Choroid plexus epithelial cell (primary cell): ENCODE measurements at regions not wholly inside any gene's neighbourhood (a gene's known extent, or its start where the extent isn't known, plus 50 kb on each side); places are given as distances from the start of the nearest gene placed in this dataset.
A peak's percentile ranks its signal among the peaks of the same experiment; 100 is the strongest.

Source experiments
- DNase-seq: peaks from one replicate; pipeline ENCODE4 v3.0.0-alpha.2; 2010; ENCODE audit warnings: low read depth
- H3K4me3 ChIP-seq: 2 replicates; pipeline ENCODE4 v1.5.1; 2011; ENCODE audit warnings: low read depth, mild to moderate bottlenecking, control low read depth, low read length, moderate library complexity
- TF ChIP-seq, protein P1 (sequence below): conservative IDR thresholded peaks from 2 replicates; pipeline ENCODE4 v1.5.1; 2011; ENCODE audit warnings: low read depth, mild to moderate bottlenecking, control low read depth, inconsistent platforms, low read length, moderate library complexity

DNA sequence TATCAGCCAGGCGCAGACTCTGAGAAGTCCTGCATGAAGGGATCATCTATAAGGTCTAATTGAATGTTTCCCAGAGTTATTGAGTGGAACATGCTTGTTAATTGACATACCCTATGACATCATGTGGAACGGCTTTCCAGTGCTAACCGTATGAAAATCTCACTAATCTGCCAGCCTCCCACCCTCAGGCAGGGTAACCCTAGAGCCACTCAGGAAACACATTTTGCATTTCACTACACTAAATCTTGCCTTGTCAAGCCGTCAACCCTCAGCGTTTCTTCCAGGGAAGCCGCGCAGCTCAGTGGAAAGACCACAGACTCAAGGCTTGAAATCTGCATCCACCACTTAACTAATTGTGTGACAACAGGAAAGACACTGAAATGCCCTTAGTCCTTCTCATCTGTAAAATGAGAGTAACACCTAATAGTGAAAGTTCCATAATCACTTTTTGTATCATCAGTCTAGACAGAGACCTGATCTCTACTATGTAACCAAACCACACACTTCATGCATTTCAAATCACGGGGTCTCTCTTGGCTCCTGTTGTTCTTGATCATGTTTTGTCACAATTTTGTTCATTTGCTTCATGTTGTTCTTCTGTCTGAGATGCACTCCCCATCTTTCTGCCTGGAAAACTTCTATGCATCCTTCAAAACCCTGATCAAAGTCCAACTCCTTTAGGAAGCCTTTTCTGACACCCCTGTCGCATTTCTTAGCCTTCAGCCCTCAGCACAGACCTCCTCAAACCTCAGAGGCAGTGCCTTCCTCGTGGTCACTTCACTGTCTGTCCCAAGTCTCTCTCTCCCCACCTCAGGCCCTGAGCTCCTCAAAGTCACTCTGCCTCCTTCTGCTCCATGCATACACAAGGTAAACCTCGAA, 246.5 kb downstream of the TOMM20 start:
- no peak for DNase-seq
- H3K4me3 ChIP-seq, result no peak overlapping the region
- TF ChIP-seq, protein P1, sequence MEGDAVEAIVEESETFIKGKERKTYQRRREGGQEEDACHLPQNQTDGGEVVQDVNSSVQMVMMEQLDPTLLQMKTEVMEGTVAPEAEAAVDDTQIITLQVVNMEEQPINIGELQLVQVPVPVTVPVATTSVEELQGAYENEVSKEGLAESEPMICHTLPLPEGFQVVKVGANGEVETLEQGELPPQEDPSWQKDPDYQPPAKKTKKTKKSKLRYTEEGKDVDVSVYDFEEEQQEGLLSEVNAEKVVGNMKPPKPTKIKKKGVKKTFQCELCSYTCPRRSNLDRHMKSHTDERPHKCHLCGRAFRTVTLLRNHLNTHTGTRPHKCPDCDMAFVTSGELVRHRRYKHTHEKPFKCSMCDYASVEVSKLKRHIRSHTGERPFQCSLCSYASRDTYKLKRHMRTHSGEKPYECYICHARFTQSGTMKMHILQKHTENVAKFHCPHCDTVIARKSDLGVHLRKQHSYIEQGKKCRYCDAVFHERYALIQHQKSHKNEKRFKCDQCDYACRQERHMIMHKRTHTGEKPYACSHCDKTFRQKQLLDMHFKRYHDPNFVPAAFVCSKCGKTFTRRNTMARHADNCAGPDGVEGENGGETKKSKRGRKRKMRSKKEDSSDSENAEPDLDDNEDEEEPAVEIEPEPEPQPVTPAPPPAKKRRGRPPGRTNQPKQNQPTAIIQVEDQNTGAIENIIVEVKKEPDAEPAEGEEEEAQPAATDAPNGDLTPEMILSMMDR, result no peak

DNA sequence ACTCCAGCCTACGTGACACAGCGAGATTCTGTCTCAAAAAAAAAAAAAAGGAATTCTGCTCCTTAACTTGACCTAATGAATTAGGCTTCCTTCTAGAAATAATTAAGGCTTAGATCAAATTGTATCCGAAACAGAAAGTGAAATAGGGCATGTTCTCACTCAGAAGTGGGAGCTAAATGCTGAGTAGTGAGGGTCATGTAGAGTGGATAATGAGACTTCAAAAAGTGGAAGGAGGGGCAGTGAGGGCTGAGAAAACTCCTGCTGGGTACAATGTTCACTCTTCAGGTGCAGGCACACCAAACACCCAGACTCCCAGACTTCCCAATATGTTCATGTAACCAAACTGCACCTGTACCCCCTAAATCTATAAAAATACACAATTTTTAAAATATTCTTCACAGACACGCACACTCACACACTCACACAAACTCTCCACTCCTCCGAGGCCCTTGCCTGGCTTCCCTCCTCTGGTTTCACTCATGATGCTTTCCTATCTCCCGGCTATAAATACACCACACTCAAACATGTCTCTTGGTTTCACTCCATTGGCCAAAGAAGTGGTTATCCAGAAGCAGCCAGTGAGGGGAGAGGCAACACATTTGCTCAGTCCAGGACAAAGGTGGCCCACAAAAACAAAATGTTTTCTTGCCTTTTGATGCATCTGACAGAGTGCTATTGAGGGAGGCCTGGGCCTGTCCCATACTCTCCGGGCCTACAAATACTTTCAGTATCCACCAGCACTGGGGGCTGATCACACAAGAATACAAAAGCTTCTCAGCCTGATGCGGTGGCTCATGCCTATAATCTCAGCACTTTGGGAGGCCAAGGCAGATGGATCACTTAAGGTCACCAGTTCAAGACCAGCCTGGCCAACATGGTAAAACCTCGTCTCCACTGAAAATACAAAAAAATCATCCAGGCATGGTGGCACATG, 249.2 kb downstream of the TOMM20 start:
- TF ChIP-seq, protein P1, result no peak
- H3K4me3 ChIP-seq, result no peak overlapping the region
- no peak for DNase-seq

DNA sequence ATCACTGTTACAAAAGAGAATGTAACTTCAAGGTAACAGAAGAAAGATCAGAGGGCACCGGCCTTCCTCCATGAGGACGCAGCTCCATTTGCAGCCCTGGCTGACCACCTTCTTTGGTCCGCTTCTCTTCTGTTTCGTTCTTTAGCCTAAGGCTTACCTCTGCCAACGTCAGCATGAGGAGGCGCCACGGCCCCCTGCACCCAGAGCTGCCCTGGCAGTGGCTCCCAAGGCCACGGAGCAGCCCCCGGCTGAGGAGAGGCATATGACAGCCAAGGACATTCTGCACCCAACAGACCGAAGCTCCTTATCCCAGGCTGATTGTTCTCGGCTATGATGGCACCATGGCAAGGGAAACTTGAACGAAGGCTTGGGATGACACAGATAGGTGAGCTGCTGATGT, 250.3 kb downstream of the TOMM20 start:
- TF ChIP-seq, protein P1, result no peak
- DNase-seq, result no peak
- no peak overlapping the region for H3K4me3 ChIP-seq

DNA sequence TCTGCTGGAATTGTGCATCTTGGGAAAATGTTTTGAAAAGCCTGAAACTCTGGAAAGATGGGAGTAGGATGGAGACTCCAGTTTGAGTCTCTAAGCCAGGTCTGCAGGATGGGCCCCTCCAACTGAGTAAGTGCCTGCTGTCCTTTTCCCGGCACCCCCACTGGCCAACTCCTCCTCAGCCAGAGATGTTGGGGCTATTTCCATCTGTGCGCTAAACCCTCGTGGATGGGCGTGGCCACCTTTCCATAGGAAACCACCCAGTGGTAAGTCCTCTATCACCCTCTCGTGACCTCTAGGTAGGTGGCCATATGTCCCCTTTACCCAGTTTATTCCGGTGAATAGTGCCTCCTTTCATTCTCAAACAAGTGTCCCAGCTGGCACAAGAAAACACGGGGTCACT, 250.9 kb downstream of the TOMM20 start:
- TF ChIP-seq, protein P1, result no peak
- no peak for DNase-seq
- H3K4me3 ChIP-seq, result no peak overlapping the region

DNA sequence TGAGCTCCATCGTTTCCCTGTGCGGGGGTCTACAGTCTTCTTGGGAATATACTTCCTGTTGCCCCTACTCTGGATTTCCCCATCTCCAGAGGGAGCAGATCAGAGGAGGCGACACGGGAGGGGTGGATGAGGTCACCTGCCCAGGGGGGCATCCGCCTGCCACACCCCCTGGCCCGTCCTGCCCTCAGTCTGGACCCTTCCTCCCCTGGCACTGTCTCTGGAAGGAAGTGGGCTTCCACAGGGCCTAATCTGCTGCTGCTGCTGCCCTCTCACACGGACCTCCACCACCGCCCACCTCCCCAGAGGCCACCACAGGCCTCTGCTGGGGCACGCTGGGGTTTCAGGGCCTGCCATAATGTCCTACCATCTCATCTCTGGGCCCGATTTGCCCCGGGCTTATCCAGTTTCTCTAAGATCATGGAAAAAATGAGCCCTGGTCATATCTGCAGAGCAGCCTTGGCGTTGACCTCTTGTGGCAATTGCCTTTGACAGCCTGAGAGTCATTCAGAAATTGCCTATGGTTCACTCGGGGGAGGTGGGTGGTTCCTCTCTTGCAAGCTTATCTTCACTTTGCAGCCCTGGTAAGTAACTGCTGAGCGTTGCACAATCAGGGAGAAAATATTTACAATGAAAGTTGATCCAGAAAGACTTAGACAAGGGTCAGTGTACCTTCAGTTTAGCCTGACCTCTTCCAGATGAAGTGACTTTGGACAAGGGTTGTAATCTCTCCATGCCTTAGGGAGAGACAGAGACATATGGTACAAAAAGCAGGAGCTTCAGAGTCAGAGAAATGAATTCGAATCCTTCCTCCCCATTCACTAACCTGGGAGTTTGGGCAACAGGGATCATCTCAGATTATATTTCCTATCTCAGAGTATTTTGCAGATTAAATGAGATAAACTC, 252.4 kb downstream of the TOMM20 start:
- DNase-seq, result peak; percentile 69
- TF ChIP-seq, protein P1, result no peak
- no peak overlapping the region for H3K4me3 ChIP-seq

DNA sequence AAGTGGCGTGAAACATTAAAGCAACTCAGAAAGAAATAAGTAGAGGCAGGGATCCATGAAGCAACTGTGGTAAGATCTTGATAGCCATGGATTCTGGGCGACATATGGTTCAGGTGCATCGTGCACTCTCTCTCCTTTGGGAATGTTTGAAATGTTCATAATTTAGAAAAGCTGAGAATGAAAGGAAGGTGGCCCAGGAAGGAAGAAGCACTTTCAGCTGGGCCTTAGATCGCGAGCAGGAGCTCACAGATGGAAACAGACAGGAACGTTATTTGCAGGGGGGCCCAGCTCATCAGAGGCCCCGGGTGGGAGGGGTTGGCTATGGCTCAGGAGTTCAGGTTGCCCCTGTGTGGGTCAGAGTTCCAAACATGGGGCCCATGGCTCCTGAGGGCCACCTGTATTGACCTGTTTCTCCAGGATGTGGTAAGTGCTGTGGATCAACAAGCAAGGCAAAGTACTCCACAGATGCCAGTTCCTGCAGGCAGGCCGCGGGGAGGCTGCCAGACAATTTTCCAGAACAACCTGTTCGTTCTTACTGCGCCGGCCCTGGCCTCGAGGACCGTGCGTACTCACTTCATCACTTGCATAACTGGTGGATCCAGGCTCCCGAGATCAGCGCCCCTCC, 253.2 kb downstream of the TOMM20 start:
- TF ChIP-seq, protein P1, result no peak

More for the DNA sequence above, 253.2 kb downstream of the TOMM20 start:
- no peak overlapping the region for H3K4me3 ChIP-seq
- no peak for DNase-seq
